IMR-90 (cell line): ENCODE measurements at regions not wholly inside any gene's neighbourhood (a gene's known extent, or its start where the extent isn't known, plus 50 kb on each side); places are given as distances from the start of the nearest gene placed in this dataset.

ENCODE experiments used
- ATAC-seq: fragments of 200-7000 bp; cut with Tn5 transposase; 2 replicates; pipeline ENCODE4 v1.9.1; 2020; ENCODE audit warnings: low read depth, mild to moderate bottlenecking, moderate library complexity
- BruUV-seq: library from RNA; stranded (reverse); fragments of 400-500 nt; replicated peaks from 2 replicates; lab custom pipeline; 2021; lab: Mats Ljungman, UMichigan
- CTCF ChIA-PET: fragments of 300-600 bp; formaldehyde crosslinking; extraction: SDS; loops from one replicate; lab custom pipeline; 2021; ENCODE audit warnings: antibody characterized with exemption; lab: Yijun Ruan, JAX
- POLR2A ChIA-PET: fragments of 300-600 bp; sonication (Branson Sonifier 250); formaldehyde crosslinking; loops from one replicate; lab custom pipeline; 2022; ENCODE audit warnings: antibody characterized with exemption; ENCODE audit not compliant: unreplicated experiment; lab: Charles Lee
- DNase-seq: peaks from one replicate; pipeline ENCODE4 v3.0.0; 2013
- H2AFZ ChIP-seq: replicated peaks from 2 replicates; pipeline ENCODE3; 2013; ENCODE audit warnings: low read length, mild to moderate bottlenecking; ENCODE audit not compliant: poor library complexity
- H2AK5ac ChIP-seq: 2 replicates; pipeline ENCODE4 v1.6.1; 2013; ENCODE audit warnings: low read depth, low read length, inconsistent platforms
- H2AK9ac ChIP-seq: replicated peaks from 2 replicates; pipeline ENCODE3; 2013; ENCODE audit warnings: mild to moderate bottlenecking, low read depth, low read length, moderate library complexity; ENCODE audit not compliant: poor library complexity
- H2BK120ac ChIP-seq: 2 replicates; pipeline ENCODE4 v1.6.1; 2013; ENCODE audit warnings: low read depth, low read length, inconsistent platforms
- H2BK15ac ChIP-seq: 3 replicates; pipeline ENCODE4 v1.6.1; 2013; ENCODE audit warnings: low read depth, low read length, inconsistent platforms
- H2BK20ac ChIP-seq: 2 replicates; pipeline ENCODE4 v1.6.1; 2013; ENCODE audit warnings: low read depth, mild to moderate bottlenecking, inconsistent platforms, low read length, moderate library complexity
- H2BK5ac ChIP-seq: 2 replicates; pipeline ENCODE4 v1.6.1; 2013; ENCODE audit warnings: mild to moderate bottlenecking, low read depth, low read length, inconsistent platforms; ENCODE audit not compliant: poor library complexity, severe bottlenecking
- H3K14ac ChIP-seq: replicated peaks from 2 replicates; pipeline ENCODE4 v1.6.1; 2013; ENCODE audit warnings: low read depth, low read length, inconsistent platforms
- H3K18ac ChIP-seq: 2 replicates; pipeline ENCODE4 v1.6.1; 2013; ENCODE audit warnings: low read depth, low read length, control low read depth
- H3K23ac ChIP-seq: 2 replicates; pipeline ENCODE4 v1.6.1; 2013; ENCODE audit warnings: low read depth, low read length, inconsistent platforms
- H3K27ac ChIP-seq: 2 replicates; pipeline ENCODE4 v1.5.1; 2013; ENCODE audit warnings: mild to moderate bottlenecking, control low read depth, low read length; ENCODE audit not compliant: insufficient read depth
- H3K27me3 ChIP-seq: 2 replicates; pipeline ENCODE4 v1.6.1; 2013; ENCODE audit warnings: low read length; ENCODE audit not compliant: control insufficient read depth, insufficient read depth
- H3K36me3 ChIP-seq: 2 replicates; pipeline ENCODE4 v1.6.1; 2013; ENCODE audit warnings: low read length, mixed read lengths; ENCODE audit not compliant: control insufficient read depth, insufficient read depth
- H3K4ac ChIP-seq: 2 replicates; pipeline ENCODE4 v1.6.1; 2013; ENCODE audit warnings: low read depth, low read length, inconsistent platforms
- H3K4me1 ChIP-seq: 2 replicates; pipeline ENCODE4 v1.6.1; 2013; ENCODE audit warnings: low read length, mixed read lengths; ENCODE audit not compliant: control insufficient read depth, insufficient read depth
- H3K4me2 ChIP-seq: 2 replicates; pipeline ENCODE4 v1.6.1; 2013; ENCODE audit warnings: low read depth, mild to moderate bottlenecking, control low read depth, low read length, moderate library complexity
- H3K4me3 ChIP-seq: 2 replicates; pipeline ENCODE4 v1.5.1; 2013; ENCODE audit warnings: low read depth, mild to moderate bottlenecking, control low read depth, low read length, moderate library complexity; ENCODE audit not compliant: insufficient read depth
- H3K56ac ChIP-seq: 2 replicates; pipeline ENCODE4 v1.6.1; 2013; ENCODE audit warnings: low read length, inconsistent platforms; ENCODE audit not compliant: insufficient read depth; ENCODE audit errors: extremely low read depth
- H3K79me1 ChIP-seq, 2 experiments: 2 replicates each; pipeline ENCODE4 v1.6.1; 2013; ENCODE audit warnings: low read length in 2 of 2, inconsistent platforms in 1 of 2, low read depth in 1 of 2
- H3K9ac ChIP-seq: 2 replicates; pipeline ENCODE4 v1.6.1; 2013; ENCODE audit warnings: low read depth, low read length, control low read depth
- H3K9me1 ChIP-seq: 2 replicates; pipeline ENCODE4 v1.6.1; 2013; ENCODE audit warnings: low read length, inconsistent platforms; ENCODE audit not compliant: insufficient read depth
- H3K9me3 ChIP-seq: 2 replicates; pipeline ENCODE4 v1.6.1; 2013; ENCODE audit warnings: low read length; ENCODE audit not compliant: control insufficient read depth, insufficient read depth
- H4K20me1 ChIP-seq: 2 replicates; pipeline ENCODE4 v1.6.1; 2013; ENCODE audit warnings: low read length, inconsistent platforms; ENCODE audit not compliant: insufficient read depth
- H4K5ac ChIP-seq: 2 replicates; pipeline ENCODE4 v1.6.1; 2013; ENCODE audit warnings: mild to moderate bottlenecking, low read depth, low read length, control low read depth
- H4K8ac ChIP-seq, 2 experiments: 2 replicates each; pipeline ENCODE4 v1.6.1; 2013; ENCODE audit warnings: low read depth in 2 of 2, low read length in 2 of 2, control low read depth in 1 of 2, inconsistent platforms in 1 of 2
- H4K91ac ChIP-seq: 2 replicates; pipeline ENCODE4 v1.6.1; 2013; ENCODE audit warnings: low read depth, low read length, inconsistent platforms; ENCODE audit not compliant: insufficient read depth
- BHLHE40 ChIP-seq: fragments of 150-350 bp; IDR thresholded peaks from 2 replicates; pipeline ENCODE4 v1.6.1; 2016; ENCODE audit warnings: mild to moderate bottlenecking, low read depth, low read length
- CHD1 ChIP-seq: IDR thresholded peaks from 2 replicates; pipeline ENCODE4 v1.6.1; 2012; ENCODE audit warnings: low read depth, low read length, improper control_type of control experiment
- NFE2L2 ChIP-seq: fragments of 150-350 bp; IDR thresholded peaks from 2 replicates; pipeline ENCODE4 v1.6.1; 2016; ENCODE audit warnings: low read depth, mild to moderate bottlenecking, low read length
- POLR2A ChIP-seq: IDR thresholded peaks from 2 replicates; pipeline ENCODE4 v1.6.1; 2012; ENCODE audit warnings: mild to moderate bottlenecking, low read depth, low read length
- RCOR1 ChIP-seq: IDR thresholded peaks from 2 replicates; pipeline ENCODE4 v1.6.1; 2012; ENCODE audit warnings: mild to moderate bottlenecking, low read length, improper control_type of control experiment; ENCODE audit not compliant: insufficient replicate concordance
- SMC3 ChIP-seq: fragments of 150-350 bp; IDR thresholded peaks from 2 replicates; pipeline ENCODE4 v1.6.1; 2016; ENCODE audit warnings: low read depth, mild to moderate bottlenecking, antibody characterized with exemption, low read length, moderate library complexity
- WGBS, 2 experiments: methylation state at CpG; one replicate each; pipeline versions ENCODE4 v1.1.5 to v1.1.7; 2013; ENCODE audit warnings: missing lambda C conversion rate in 2 of 2; ENCODE audit not compliant: insufficient read length in 1 of 2; ENCODE audit errors: extremely low coverage in 2 of 2; 5-methylcytosine and 5-hydroxymethylcytosine counted together
- dilution Hi-C: fragments of 300-500 bp; cut with HindIII; formaldehyde crosslinking; loops from one replicate; pipeline ENCODE4 v1.14.3; 2018; ENCODE audit warnings: low sequenced_read_pairs; ENCODE audit not compliant: unreplicated experiment
- in situ Hi-C: fragments of 300-500 bp; cut with MboI; formaldehyde crosslinking; loops from 3 replicates; pipeline ENCODE4 v1.14.3; 2019; ENCODE audit warnings: low sequenced_read_pairs, inconsistent platforms, mixed read lengths
- intact Hi-C: fragments of 100-400 bp; cut with micrococcal nuclease; formaldehyde crosslinking; loops from 2 replicates; pipeline ENCODE4 v1.10.0; 2022
- TF ChIP-seq, protein P1 (sequence below): fragments of 150-350 bp; IDR thresholded peaks from 2 replicates; pipeline ENCODE4 v1.6.1; 2017; ENCODE audit warnings: mild to moderate bottlenecking, antibody characterized with exemption, low read length, low read depth

DNA sequence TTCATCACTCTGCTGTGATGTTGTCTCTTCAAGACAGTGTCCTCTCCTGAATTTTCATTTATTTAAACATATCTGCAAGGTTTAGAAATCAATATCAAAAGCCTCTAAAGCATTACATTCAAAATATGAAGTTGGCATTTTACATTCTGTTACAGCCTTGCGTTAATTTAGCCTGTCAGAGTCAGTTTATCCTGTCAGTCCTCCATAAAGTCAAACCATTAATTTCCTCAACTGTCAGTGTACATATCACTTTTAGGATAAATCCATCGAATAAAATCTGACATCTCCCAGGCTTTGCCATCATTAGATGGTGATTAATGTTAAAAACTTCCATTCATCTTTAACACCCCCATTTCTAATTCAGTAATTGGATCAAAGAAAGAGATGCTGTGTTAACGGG, 77.0 kb downstream of the NPY start:
- DNase-seq (no peak), ATAC-seq (no peak)
- dilution Hi-C loops = no loop called here
- Histone ChIP-seq H2BK120ac (no peak overlapping the region), H4K5ac (no peak overlapping the region), H3K4me1 (no peaks in the 10 kb centered on the region), H2BK15ac (no peak overlapping the region), H3K23ac (no peak overlapping the region), H4K8ac (no peak overlapping the region), H3K9me3 (no peaks in the 10 kb centered on the region), H2AFZ (no peak overlapping the region), H3K14ac (no peak overlapping the region), H3K4me2 (no peak overlapping the region), H3K36me3 (no peaks in the 10 kb centered on the region), H3K4me3 (no peak overlapping the region), H4K20me1 (no peaks in the 10 kb centered on the region), H3K27me3 (no peaks in the 10 kb centered on the region), H3K79me1 (no peaks in the 10 kb centered on the region), H3K27ac (no peak overlapping the region), H3K9ac (no peak overlapping the region), H2AK5ac (no peak overlapping the region), H4K91ac (no peak overlapping the region), H2BK5ac (no peak overlapping the region), H2AK9ac (no peak overlapping the region), H3K18ac (no peak overlapping the region), H3K4ac (no peak overlapping the region), H3K56ac (no peak overlapping the region), H3K9me1 (no peaks in the 10 kb centered on the region), H2BK20ac (no peak overlapping the region)
- POLR2A ChIA-PET = no interaction called here
- no TSS peak for BruUV-seq
- TF ChIP-seq NFE2L2 (no peak), SMC3 (no peak), POLR2A (no peak), CHD1 (no peak), BHLHE40 (no peak), RCOR1 (no peak)
- TF ChIP-seq, protein P1, sequence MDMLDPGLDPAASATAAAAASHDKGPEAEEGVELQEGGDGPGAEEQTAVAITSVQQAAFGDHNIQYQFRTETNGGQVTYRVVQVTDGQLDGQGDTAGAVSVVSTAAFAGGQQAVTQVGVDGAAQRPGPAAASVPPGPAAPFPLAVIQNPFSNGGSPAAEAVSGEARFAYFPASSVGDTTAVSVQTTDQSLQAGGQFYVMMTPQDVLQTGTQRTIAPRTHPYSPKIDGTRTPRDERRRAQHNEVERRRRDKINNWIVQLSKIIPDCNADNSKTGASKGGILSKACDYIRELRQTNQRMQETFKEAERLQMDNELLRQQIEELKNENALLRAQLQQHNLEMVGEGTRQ = no peak
- WGBS, 2 experiments = 40% methylated on average over 1 of the region's 3 CpGs; no CpG with 5 or more reads in 1 of the 2 experiments
- intact Hi-C loops = no loop called here
- CTCF ChIA-PET = no interaction called here
- in situ Hi-C loops = no loop called here
